ENCODE measurements at regions not wholly inside any gene's neighbourhood (a gene's known extent, or its start where the extent isn't known, plus 50 kb on each side); places are given as distances from the start of the nearest gene placed in this dataset.

GRCh38 chr12:77115471-77115870 is 50.1 kb upstream of the E2F7 start:
- TF ChIP-seq CTCF (IDR thresholded peaks at IDR 0.05), result no peak
- TF ChIP-seq TAF1 (IDR thresholded peaks at IDR 0.05; ENCODE audit: borderline replicate concordance, low read depth, low read length), result no peak
- TF ChIP-seq POLR2AphosphoS5 (IDR thresholded peaks at IDR 0.05; ENCODE audit: low read depth, low read length), result no peak
- TF ChIP-seq TEAD4 (IDR thresholded peaks at IDR 0.05; ENCODE audit: borderline replicate concordance, insufficient read depth), result no peak
- no peak for TF ChIP-seq RXRA (IDR thresholded peaks at IDR 0.05; ENCODE audit: borderline replicate concordance, low read depth)
